ENCODE measurements at regions not wholly inside any gene's neighbourhood (a gene's known extent, or its start where the extent isn't known, plus 50 kb on each side); places are given as distances from the start of the nearest gene placed in this dataset.
"Not testable (repeated sequence)": the region's sequence is repeated elsewhere in the genome, so short reads cannot be mapped to it uniquely, and the experiment has no call there.

DNA sequence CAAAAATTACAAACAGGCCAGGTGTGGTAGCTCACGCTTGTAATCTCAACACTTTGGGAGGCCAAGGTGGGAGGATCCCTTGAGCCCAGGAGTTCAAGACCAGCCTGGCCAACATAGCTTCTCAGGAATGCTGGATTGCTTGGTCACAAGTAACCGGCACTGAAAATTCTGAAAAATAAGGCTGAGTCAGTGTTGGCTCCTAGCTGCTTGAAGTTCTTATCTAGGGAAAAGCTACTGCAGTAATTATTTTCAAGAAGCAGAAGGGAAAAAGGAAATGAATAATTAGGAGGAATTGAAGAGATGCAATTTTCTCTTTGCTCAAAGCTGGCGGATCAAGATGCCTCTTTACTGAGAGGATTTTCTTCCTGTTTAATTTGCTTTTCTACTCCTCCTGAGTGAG, 75.0 kb upstream of the GTF3A start:
- Histone ChIP-seq H3K27ac (replicated peaks) (no peak overlapping the region), H3K27me3 (ENCODE audit: insufficient read depth, poor library complexity, severe bottlenecking) (peaks cover 6% of the 10 kb centered on the region), H3K4me3 (replicated peaks; ENCODE audit: insufficient read depth, low read length) (no peak overlapping the region)
- TF ChIP-seq, protein P1, sequence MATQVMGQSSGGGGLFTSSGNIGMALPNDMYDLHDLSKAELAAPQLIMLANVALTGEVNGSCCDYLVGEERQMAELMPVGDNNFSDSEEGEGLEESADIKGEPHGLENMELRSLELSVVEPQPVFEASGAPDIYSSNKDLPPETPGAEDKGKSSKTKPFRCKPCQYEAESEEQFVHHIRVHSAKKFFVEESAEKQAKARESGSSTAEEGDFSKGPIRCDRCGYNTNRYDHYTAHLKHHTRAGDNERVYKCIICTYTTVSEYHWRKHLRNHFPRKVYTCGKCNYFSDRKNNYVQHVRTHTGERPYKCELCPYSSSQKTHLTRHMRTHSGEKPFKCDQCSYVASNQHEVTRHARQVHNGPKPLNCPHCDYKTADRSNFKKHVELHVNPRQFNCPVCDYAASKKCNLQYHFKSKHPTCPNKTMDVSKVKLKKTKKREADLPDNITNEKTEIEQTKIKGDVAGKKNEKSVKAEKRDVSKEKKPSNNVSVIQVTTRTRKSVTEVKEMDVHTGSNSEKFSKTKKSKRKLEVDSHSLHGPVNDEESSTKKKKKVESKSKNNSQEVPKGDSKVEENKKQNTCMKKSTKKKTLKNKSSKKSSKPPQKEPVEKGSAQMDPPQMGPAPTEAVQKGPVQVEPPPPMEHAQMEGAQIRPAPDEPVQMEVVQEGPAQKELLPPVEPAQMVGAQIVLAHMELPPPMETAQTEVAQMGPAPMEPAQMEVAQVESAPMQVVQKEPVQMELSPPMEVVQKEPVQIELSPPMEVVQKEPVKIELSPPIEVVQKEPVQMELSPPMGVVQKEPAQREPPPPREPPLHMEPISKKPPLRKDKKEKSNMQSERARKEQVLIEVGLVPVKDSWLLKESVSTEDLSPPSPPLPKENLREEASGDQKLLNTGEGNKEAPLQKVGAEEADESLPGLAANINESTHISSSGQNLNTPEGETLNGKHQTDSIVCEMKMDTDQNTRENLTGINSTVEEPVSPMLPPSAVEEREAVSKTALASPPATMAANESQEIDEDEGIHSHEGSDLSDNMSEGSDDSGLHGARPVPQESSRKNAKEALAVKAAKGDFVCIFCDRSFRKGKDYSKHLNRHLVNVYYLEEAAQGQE (IDR thresholded peaks at IDR 0.05; ENCODE audit: insufficient replicate concordance, low read depth), result no peak
- TF ChIP-seq GABPA (IDR thresholded peaks at IDR 0.05; ENCODE audit: low read depth) (no peak), POLR2AphosphoS5 (IDR thresholded peaks at IDR 0.05; ENCODE audit: low read depth) (no peak), SPI1 (IDR thresholded peaks at IDR 0.05; ENCODE audit: borderline replicate concordance, low read depth) (no peak)
- DNase-seq (ENCODE audit: low read depth in 1 of 2, low spot score in 1 of 2), result no peak

DNA sequence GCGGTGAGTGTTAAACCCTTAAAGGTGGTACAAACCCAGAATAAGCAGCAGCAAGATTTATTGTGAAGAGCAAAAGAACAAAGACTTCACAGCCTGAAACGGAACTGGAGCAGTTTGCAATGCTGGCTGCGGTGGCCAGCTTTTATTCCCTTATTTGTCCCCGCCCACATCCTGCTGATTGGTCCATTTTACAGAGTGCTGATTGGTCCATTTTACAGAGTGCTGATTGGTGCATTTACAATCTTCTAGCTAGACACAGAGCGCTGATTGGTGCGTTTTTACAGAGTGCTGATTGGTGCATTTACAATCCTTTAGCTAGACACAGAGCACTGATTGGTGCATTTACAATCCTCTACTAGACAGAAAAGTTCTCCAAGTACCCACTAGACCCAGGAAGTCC, 73.6 kb upstream of the GTF3A start:
- not testable (repeated sequence) for H3K27me3 ChIP-seq (ENCODE audit: insufficient read depth, poor library complexity, severe bottlenecking)

DNA sequence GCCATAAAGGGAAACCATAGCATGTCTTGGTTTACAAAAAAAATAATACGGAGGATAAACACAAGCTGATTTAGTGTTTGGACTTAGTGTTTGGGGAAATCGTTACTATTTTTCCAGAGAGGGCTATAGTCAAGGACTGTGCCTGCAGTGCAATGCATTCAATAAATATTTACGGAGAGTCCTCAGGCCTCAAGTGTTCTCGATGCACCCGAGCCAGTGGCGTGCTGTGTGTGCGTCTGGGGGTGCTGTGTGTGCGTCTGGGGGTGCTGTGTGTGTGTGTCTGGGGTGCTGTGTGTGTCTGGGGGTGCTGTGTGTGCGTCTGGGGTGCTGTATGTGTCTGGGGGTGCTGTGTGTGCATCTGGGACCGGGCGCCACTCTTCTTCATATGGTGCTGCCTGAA, 71.7 kb upstream of the GTF3A start:
- no peak for DNase-seq (ENCODE audit: low read depth in 1 of 2, low spot score in 1 of 2)
- H3K27ac ChIP-seq (replicated peaks), result no peak overlapping the region
- peaks cover 2% of the 10 kb centered on the region for H3K27me3 ChIP-seq (ENCODE audit: insufficient read depth, poor library complexity, severe bottlenecking)
- TF ChIP-seq, protein P1 (IDR thresholded peaks at IDR 0.05; ENCODE audit: insufficient replicate concordance, low read depth), result no peak
- TF ChIP-seq GABPA (IDR thresholded peaks at IDR 0.05; ENCODE audit: low read depth) (no peak), SPI1 (IDR thresholded peaks at IDR 0.05; ENCODE audit: borderline replicate concordance, low read depth) (no peak), POLR2AphosphoS5 (IDR thresholded peaks at IDR 0.05; ENCODE audit: low read depth) (no peak)
- TF ChIP-seq, protein P2, sequence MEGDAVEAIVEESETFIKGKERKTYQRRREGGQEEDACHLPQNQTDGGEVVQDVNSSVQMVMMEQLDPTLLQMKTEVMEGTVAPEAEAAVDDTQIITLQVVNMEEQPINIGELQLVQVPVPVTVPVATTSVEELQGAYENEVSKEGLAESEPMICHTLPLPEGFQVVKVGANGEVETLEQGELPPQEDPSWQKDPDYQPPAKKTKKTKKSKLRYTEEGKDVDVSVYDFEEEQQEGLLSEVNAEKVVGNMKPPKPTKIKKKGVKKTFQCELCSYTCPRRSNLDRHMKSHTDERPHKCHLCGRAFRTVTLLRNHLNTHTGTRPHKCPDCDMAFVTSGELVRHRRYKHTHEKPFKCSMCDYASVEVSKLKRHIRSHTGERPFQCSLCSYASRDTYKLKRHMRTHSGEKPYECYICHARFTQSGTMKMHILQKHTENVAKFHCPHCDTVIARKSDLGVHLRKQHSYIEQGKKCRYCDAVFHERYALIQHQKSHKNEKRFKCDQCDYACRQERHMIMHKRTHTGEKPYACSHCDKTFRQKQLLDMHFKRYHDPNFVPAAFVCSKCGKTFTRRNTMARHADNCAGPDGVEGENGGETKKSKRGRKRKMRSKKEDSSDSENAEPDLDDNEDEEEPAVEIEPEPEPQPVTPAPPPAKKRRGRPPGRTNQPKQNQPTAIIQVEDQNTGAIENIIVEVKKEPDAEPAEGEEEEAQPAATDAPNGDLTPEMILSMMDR (IDR thresholded peaks at IDR 0.05; ENCODE audit: insufficient read depth, low read length), result no peak
- H3K4me3 ChIP-seq (replicated peaks; ENCODE audit: insufficient read depth, low read length), result no peak overlapping the region

More for the DNA sequence above, 73.6 kb upstream of the GTF3A start:
- H3K4me3 ChIP-seq (replicated peaks; ENCODE audit: insufficient read depth, low read length); DNase-seq (ENCODE audit: low read depth in 1 of 2, low spot score in 1 of 2); H3K27ac ChIP-seq (replicated peaks): not testable (repeated sequence)

DNA sequence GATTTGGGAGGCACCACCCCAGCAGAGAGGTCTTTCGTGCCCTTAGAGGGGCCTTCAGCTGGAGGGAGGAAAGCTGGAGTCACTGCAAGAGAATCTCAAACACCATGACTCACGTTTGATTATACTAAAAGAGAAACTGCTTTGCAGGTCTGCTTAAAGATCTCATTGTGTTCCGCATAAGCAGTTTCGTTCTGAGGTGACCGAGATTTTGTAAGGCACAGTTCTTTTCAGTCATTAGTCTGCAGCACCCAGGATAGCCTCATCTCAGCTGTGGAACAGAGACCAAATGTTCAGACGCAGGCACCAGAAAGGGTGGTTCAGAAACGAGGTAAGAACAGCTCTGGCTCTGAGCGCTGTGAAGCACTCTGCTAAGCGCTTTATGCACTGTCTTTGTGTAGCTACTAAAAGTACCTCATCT, 71.2 kb upstream of the GTF3A start:
- TF ChIP-seq, protein P1 (IDR thresholded peaks at IDR 0.05; ENCODE audit: insufficient replicate concordance, low read depth), result no peak
- TF ChIP-seq, protein P2 (IDR thresholded peaks at IDR 0.05; ENCODE audit: insufficient read depth, low read length), result no peak
- TF ChIP-seq SPI1 (IDR thresholded peaks at IDR 0.05; ENCODE audit: borderline replicate concordance, low read depth) (no peak), POLR2AphosphoS5 (IDR thresholded peaks at IDR 0.05; ENCODE audit: low read depth) (no peak), GABPA (IDR thresholded peaks at IDR 0.05; ENCODE audit: low read depth) (no peak)
- no peak overlapping the region for H3K4me3 ChIP-seq (replicated peaks; ENCODE audit: insufficient read depth, low read length)
- no peak for DNase-seq (ENCODE audit: low read depth in 1 of 2, low spot score in 1 of 2)
- no peak overlapping the region for H3K27ac ChIP-seq (replicated peaks)
- H3K27me3 ChIP-seq (ENCODE audit: insufficient read depth, poor library complexity, severe bottlenecking), result peaks cover 2% of the 10 kb centered on the region
